Hindlimb muscle (tissue), 1 donor: ENCODE measurements at regions not wholly inside any gene's neighbourhood (a gene's known extent, or its start where the extent isn't known, plus 50 kb on each side); places are given as distances from the start of the nearest gene placed in this dataset.

Source experiments
- DNase-seq: peaks from one replicate; pipeline ENCODE4 v3.0.0-alpha.2; 2013

GRCh38 chr2:153096272-153096671, 377.9 kb downstream of the ARL6IP6 start:
- DNase-seq: no peak

- DNase-seq: no peak
These were observed 372.9 kb downstream of the ARL6IP6 start for GRCh38 chr2:153091344-153091743.

GRCh38 chr2:153079315-153079714, 360.9 kb downstream of the ARL6IP6 start:
- no peak for DNase-seq

GRCh38 chr2:153077311-153077710, 358.9 kb downstream of the ARL6IP6 start:
- DNase-seq: no peak

- DNase-seq: no peak
These were observed 355.8 kb downstream of the ARL6IP6 start for GRCh38 chr2:153074207-153074606.

- DNase-seq: no peak
These were observed 354.4 kb downstream of the ARL6IP6 start for GRCh38 chr2:153072813-153073212.

GRCh38 chr2:153072077-153072476, 353.7 kb downstream of the ARL6IP6 start:
- no peak for DNase-seq

GRCh38 chr2:153071090-153071489, 352.7 kb downstream of the ARL6IP6 start:
- no peak for DNase-seq

- DNase-seq: no peak
These were observed 350.5 kb downstream of the ARL6IP6 start for GRCh38 chr2:153068915-153069314.

GRCh38 chr2:153068052-153068451, 349.6 kb downstream of the ARL6IP6 start:
- no peak for DNase-seq

GRCh38 chr2:153059338-153060052, 341.1 kb downstream of the ARL6IP6 start:
- no peak for DNase-seq

GRCh38 chr2:153057743-153058142, 339.3 kb downstream of the ARL6IP6 start:
- DNase-seq: no peak

- DNase-seq: no peak
These were observed 336.8 kb downstream of the ARL6IP6 start for GRCh38 chr2:153055182-153055581.

- DNase-seq: no peak
These were observed 334.6 kb downstream of the ARL6IP6 start for GRCh38 chr2:153052807-153053559.

GRCh38 chr2:153047220-153047619, 328.8 kb downstream of the ARL6IP6 start:
- DNase-seq: no peak

- no peak for DNase-seq
These were observed 325.0 kb downstream of the ARL6IP6 start for GRCh38 chr2:153043385-153043784.

GRCh38 chr2:153028626-153029025, 310.2 kb downstream of the ARL6IP6 start:
- no peak for DNase-seq

- DNase-seq: no peak
These were observed 309.1 kb downstream of the ARL6IP6 start for GRCh38 chr2:153027533-153027932.

- no peak for DNase-seq
These were observed 301.8 kb downstream of the ARL6IP6 start for GRCh38 chr2:153020201-153020600.

GRCh38 chr2:153005071-153005730, 286.8 kb downstream of the ARL6IP6 start:
- no peak for DNase-seq

- no peak for DNase-seq
These were observed 286.2 kb downstream of the ARL6IP6 start for GRCh38 chr2:153004627-153005026.

- DNase-seq: no peak
These were observed 255.7 kb downstream of the ARL6IP6 start for GRCh38 chr2:152974146-152974545.

GRCh38 chr2:152971685-152972084, 253.3 kb downstream of the ARL6IP6 start:
- DNase-seq: no peak

- DNase-seq: no peak
These were observed 244.0 kb downstream of the ARL6IP6 start for GRCh38 chr2:152962446-152962845.
